Neural cell (in vitro differentiated cells): ENCODE measurements at regions not wholly inside any gene's neighbourhood (a gene's known extent, or its start where the extent isn't known, plus 50 kb on each side); places are given as distances from the start of the nearest gene placed in this dataset.

ENCODE experiments used
- H2AFZ ChIP-seq: fragments of 200-600, 300-800 bp; sonication (generic), shearing (Covaris generic); 2 replicates; pipeline ENCODE4 v1.6.0; 2014; ENCODE audit warnings: low read depth, mild to moderate bottlenecking, antibody characterized with exemption, low read length, moderate library complexity
- H3F3A ChIP-seq: fragments of 200-600 bp; shearing (Covaris generic); 2 replicates; pipeline ENCODE4 v1.6.1; 2016; ENCODE audit warnings: mild to moderate bottlenecking, moderate library complexity, mixed read lengths, antibody characterized with exemption, low read length; ENCODE audit not compliant: insufficient read depth, poor library complexity, severe bottlenecking
- H3K27ac ChIP-seq: fragments of 200-600, 300-800 bp; sonication (generic), shearing (Covaris generic); 2 replicates; pipeline ENCODE4 v1.5.1; 2014; ENCODE audit warnings: mild to moderate bottlenecking, low read length, moderate library complexity
- H3K27me3 ChIP-seq: fragments of 300-800, 200-600 bp; sonication (generic), shearing (Covaris generic); 2 replicates; pipeline ENCODE4 v1.6.0; 2014; ENCODE audit warnings: mild to moderate bottlenecking, low read depth, low read length, moderate library complexity; ENCODE audit not compliant: insufficient read depth
- H3K36me3 ChIP-seq: fragments of 300-800, 200-600 bp; sonication (generic), shearing (Covaris generic); 2 replicates; pipeline ENCODE4 v1.5.1; 2014; ENCODE audit warnings: mild to moderate bottlenecking, antibody characterized with exemption, low read length, moderate library complexity; ENCODE audit not compliant: insufficient read depth
- H3K4me2 ChIP-seq: fragments of 300-800, 200-600 bp; sonication (generic), shearing (Covaris generic); 2 replicates; pipeline ENCODE4 v1.6.0; 2014; ENCODE audit warnings: mild to moderate bottlenecking, low read length
- H3K4me3 ChIP-seq: fragments of 300-800, 200-600 bp; sonication (generic), shearing (Covaris generic); 2 replicates; pipeline ENCODE4 v1.5.1; 2014; ENCODE audit warnings: mild to moderate bottlenecking, low read length, moderate library complexity
- H3K79me2 ChIP-seq: fragments of 200-600 bp; shearing (Covaris generic); replicated peaks from 2 replicates; pipeline ENCODE4 v1.6.0; 2014; ENCODE audit warnings: mild to moderate bottlenecking, low read length, moderate library complexity; ENCODE audit not compliant: insufficient read depth
- H3K9ac ChIP-seq: fragments of 300-800, 200-600 bp; sonication (generic), shearing (Covaris generic); 2 replicates; pipeline ENCODE4 v1.6.1; 2016; ENCODE audit warnings: mild to moderate bottlenecking, low read length, mixed read lengths
- H3K9me2 ChIP-seq: fragments of 200-600 bp; shearing (Covaris generic); 2 replicates; pipeline ENCODE4 v1.6.1; 2016; ENCODE audit warnings: mild to moderate bottlenecking, low read length, mixed read lengths; ENCODE audit not compliant: insufficient read depth
- H3K9me3 ChIP-seq: fragments of 200-600, 300-800 bp; sonication (generic), shearing (Covaris generic); 2 replicates; pipeline ENCODE4 v1.6.1; 2016; ENCODE audit warnings: mild to moderate bottlenecking, mixed run types, low read length, moderate library complexity, mixed read lengths
- H4K20me1 ChIP-seq: fragments of 200-600 bp; shearing (Covaris generic); 2 replicates; pipeline ENCODE4 v1.6.1; 2016; ENCODE audit warnings: mild to moderate bottlenecking, mixed run types; ENCODE audit not compliant: insufficient read depth
- EP300 ChIP-seq: fragments of 450-650 bp; conservative IDR thresholded peaks from 2 replicates; pipeline ENCODE4 v1.6.1; 2014; ENCODE audit warnings: antibody characterized with exemption, mild to moderate bottlenecking, moderate library complexity; ENCODE audit not compliant: poor library complexity, severe bottlenecking
- EZH2 ChIP-seq: fragments of 200-600, 300-800 bp; shearing (Covaris generic), sonication (generic); IDR thresholded peaks from 2 replicates; pipeline ENCODE4 v1.6.1; 2014; ENCODE audit warnings: antibody characterized with exemption, low read length, borderline replicate concordance, mild to moderate bottlenecking; ENCODE audit not compliant: insufficient read depth, poor library complexity, severe bottlenecking
- MXI1 ChIP-seq: fragments of 450-650 bp; conservative IDR thresholded peaks from 2 replicates; pipeline ENCODE4 v1.6.1; 2014; ENCODE audit warnings: antibody characterized with exemption, mild to moderate bottlenecking; ENCODE audit not compliant: poor library complexity, severe bottlenecking
- POLR2AphosphoS5 ChIP-seq: IDR thresholded peaks from 2 replicates; pipeline ENCODE4 v1.6.1; 2012
- RAD21 ChIP-seq: fragments of 450-650 bp; conservative IDR thresholded peaks from 2 replicates; pipeline ENCODE4 v1.6.1; 2014; ENCODE audit warnings: antibody characterized with exemption, mild to moderate bottlenecking, moderate library complexity
- SMC3 ChIP-seq: fragments of 450-650 bp; conservative IDR thresholded peaks from 2 replicates; pipeline ENCODE4 v1.6.1; 2014; ENCODE audit warnings: antibody characterized with exemption, mild to moderate bottlenecking, moderate library complexity; ENCODE audit not compliant: poor library complexity
- TAF1 ChIP-seq: IDR thresholded peaks from 2 replicates; pipeline ENCODE4 v1.6.1; 2012; ENCODE audit warnings: low read depth
- TF ChIP-seq, protein P1 (sequence below): fragments of 450-650 bp; IDR thresholded peaks from 2 replicates; pipeline ENCODE4 v1.5.1; 2014; ENCODE audit warnings: antibody characterized with exemption, mild to moderate bottlenecking, moderate library complexity; ENCODE audit not compliant: poor library complexity, severe bottlenecking
- TF ChIP-seq, protein P2 (sequence below): IDR thresholded peaks from 2 replicates; pipeline ENCODE4 v1.6.1; 2012; ENCODE audit warnings: borderline replicate concordance

DNA sequence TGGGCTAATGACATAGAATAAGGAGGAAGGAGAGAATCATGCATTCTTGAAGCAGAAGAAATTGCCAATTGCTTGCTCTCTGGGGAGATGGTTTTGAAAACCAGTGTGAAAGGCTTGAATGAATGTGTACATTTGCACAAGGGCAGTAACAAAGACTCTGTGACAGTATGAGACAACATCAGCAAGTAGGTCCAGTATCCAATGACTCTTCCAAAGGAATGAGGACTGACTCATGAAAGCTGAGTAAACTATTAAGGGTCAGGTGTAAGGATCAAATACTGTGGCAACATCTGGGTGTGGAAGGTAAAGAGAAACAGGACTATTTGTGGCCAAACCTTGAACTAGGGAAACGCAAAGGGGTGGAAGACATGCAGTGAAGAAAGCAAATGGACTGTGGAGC is 886.0 kb upstream of the CHAC2 start:
- Histone ChIP-seq H3K36me3 (no peaks in the 10 kb centered on the region), H3K4me2 (no peak overlapping the region), H4K20me1 (no peaks in the 10 kb centered on the region), H3K9me3 (no peaks in the 10 kb centered on the region), H3K79me2 (no peaks in the 10 kb centered on the region), H3F3A (no peaks in the 10 kb centered on the region), H3K27me3 (no peaks in the 10 kb centered on the region), H3K4me3 (no peak overlapping the region), H2AFZ (no peak overlapping the region), H3K9ac (no peak overlapping the region), H3K27ac (no peak overlapping the region), H3K9me2 (no peaks in the 10 kb centered on the region)
- no peak for TF ChIP-seq POLR2AphosphoS5
- TF ChIP-seq EP300: no peak
- TF ChIP-seq, protein P1, sequence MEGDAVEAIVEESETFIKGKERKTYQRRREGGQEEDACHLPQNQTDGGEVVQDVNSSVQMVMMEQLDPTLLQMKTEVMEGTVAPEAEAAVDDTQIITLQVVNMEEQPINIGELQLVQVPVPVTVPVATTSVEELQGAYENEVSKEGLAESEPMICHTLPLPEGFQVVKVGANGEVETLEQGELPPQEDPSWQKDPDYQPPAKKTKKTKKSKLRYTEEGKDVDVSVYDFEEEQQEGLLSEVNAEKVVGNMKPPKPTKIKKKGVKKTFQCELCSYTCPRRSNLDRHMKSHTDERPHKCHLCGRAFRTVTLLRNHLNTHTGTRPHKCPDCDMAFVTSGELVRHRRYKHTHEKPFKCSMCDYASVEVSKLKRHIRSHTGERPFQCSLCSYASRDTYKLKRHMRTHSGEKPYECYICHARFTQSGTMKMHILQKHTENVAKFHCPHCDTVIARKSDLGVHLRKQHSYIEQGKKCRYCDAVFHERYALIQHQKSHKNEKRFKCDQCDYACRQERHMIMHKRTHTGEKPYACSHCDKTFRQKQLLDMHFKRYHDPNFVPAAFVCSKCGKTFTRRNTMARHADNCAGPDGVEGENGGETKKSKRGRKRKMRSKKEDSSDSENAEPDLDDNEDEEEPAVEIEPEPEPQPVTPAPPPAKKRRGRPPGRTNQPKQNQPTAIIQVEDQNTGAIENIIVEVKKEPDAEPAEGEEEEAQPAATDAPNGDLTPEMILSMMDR: no peak
- no peak for TF ChIP-seq SMC3
- TF ChIP-seq MXI1: no peak
- TF ChIP-seq RAD21: no peak
- no peak for TF ChIP-seq EZH2
- TF ChIP-seq, protein P2, sequence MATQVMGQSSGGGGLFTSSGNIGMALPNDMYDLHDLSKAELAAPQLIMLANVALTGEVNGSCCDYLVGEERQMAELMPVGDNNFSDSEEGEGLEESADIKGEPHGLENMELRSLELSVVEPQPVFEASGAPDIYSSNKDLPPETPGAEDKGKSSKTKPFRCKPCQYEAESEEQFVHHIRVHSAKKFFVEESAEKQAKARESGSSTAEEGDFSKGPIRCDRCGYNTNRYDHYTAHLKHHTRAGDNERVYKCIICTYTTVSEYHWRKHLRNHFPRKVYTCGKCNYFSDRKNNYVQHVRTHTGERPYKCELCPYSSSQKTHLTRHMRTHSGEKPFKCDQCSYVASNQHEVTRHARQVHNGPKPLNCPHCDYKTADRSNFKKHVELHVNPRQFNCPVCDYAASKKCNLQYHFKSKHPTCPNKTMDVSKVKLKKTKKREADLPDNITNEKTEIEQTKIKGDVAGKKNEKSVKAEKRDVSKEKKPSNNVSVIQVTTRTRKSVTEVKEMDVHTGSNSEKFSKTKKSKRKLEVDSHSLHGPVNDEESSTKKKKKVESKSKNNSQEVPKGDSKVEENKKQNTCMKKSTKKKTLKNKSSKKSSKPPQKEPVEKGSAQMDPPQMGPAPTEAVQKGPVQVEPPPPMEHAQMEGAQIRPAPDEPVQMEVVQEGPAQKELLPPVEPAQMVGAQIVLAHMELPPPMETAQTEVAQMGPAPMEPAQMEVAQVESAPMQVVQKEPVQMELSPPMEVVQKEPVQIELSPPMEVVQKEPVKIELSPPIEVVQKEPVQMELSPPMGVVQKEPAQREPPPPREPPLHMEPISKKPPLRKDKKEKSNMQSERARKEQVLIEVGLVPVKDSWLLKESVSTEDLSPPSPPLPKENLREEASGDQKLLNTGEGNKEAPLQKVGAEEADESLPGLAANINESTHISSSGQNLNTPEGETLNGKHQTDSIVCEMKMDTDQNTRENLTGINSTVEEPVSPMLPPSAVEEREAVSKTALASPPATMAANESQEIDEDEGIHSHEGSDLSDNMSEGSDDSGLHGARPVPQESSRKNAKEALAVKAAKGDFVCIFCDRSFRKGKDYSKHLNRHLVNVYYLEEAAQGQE: no peak
- no peak for TF ChIP-seq TAF1

DNA sequence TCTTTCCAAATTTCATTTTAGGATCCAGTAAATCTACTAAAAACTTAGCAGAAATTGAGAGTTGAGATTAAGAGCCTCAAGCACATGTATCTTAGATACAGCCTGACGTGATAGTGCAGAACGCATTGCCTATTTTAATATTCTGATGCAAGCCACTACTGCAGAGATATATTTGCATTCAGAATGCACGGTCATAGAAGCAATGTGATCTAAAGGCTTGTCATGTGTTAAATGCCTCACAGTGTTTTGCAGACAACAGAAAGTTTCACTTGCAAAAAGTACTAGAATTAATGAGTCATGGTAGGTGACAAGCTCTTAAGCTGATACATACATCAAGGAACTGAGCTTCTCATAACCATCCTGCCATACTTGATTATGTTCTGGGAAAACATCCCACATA is 886.7 kb upstream of the CHAC2 start:
- Histone ChIP-seq H3K27ac (no peak overlapping the region), H3K79me2 (no peaks in the 10 kb centered on the region), H3K9ac (no peak overlapping the region), H3K4me2 (no peak overlapping the region), H3K36me3 (no peaks in the 10 kb centered on the region), H2AFZ (no peak overlapping the region), H4K20me1 (no peaks in the 10 kb centered on the region), H3K9me3 (no peaks in the 10 kb centered on the region), H3K4me3 (no peak overlapping the region), H3K9me2 (no peaks in the 10 kb centered on the region), H3K27me3 (no peaks in the 10 kb centered on the region), H3F3A (no peaks in the 10 kb centered on the region)
- TF ChIP-seq EZH2 (no peak), MXI1 (no peak)

DNA sequence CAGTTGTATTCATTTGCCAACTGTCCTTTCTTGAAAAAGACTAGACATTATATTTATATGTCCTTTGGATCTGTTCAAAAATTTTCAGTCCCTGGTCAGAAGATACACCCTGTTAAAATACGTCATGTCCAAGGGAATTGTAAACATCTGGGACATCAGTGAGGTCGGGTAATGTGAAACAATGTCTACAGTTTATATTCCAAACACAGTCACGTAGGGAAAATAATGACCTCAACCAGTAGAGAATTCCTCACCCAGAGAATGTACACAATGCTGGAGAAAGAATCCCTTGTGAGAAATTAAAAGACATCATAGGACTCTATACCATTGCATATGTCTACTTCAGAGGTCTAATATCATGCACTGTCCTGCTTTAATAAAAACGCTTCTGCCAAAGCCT is 888.0 kb upstream of the CHAC2 start:
- H3K9me2 ChIP-seq: no peaks in the 10 kb centered on the region
- no peaks in the 10 kb centered on the region for H3K9me3 ChIP-seq
- no peaks in the 10 kb centered on the region for H3K79me2 ChIP-seq
- H3F3A ChIP-seq: no peaks in the 10 kb centered on the region
- H3K27ac ChIP-seq: no peak overlapping the region
- H3K9ac ChIP-seq: no peak overlapping the region
- no peaks in the 10 kb centered on the region for H3K27me3 ChIP-seq
- H3K4me2 ChIP-seq: no peak overlapping the region
- TF ChIP-seq, protein P1: no peak
- TF ChIP-seq RAD21 (no peak), TAF1 (no peak), SMC3 (no peak)
- H4K20me1 ChIP-seq: no peaks in the 10 kb centered on the region
- no peak overlapping the region for H3K4me3 ChIP-seq
- H2AFZ ChIP-seq: no peak overlapping the region
- no peaks in the 10 kb centered on the region for H3K36me3 ChIP-seq
